ENCODE measurements at regions not wholly inside any gene's neighbourhood (a gene's known extent, or its start where the extent isn't known, plus 50 kb on each side); places are given as distances from the start of the nearest gene placed in this dataset.
A peak's percentile ranks its signal among the peaks of the same experiment; 100 is the strongest.

DNA sequence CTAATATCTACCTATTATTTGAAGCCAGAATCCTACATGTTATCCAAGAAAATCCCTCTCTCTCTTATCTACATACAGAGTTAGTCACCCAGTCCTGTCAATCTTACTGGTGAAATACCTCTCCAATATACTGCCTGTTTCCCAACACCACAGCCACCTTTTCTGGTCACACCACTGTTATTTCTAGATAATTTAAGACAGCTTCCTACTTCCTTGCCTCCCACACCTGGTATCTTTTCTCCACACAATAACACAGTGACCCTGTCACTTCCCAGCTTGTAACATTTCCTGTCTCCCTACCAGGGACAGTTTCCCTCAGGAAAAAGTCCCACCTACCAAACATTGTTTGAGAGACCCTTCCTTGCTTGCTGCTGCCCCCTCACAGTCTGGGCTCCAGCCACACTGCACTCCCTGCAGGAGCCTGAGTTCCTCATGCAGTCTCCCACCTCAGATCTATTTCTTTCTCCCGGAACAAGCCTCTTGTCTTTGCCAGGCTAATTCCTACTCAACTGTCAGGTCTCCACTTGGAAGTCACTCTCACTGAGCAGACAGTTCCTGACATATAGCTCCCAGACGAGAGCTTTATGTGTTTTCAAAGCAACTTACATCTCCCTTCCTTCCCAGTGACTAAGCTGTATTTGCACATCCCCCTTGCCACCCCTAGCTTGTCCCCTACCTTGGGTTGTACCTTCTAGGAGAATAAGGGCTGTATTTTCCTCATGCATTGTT lies 73.6 kb upstream of the QRFPR start:
- Mint-ChIP-seq H3K4me1 (peaks cover 15% of the 10 kb centered on the region), H3K9me3 (no peaks in the 10 kb centered on the region), H3K4me3 (no peak overlapping the region), H3K36me3 (no peaks in the 10 kb centered on the region), H3K27me3 (ENCODE audit: low read depth) (no peaks in the 10 kb centered on the region), H3K27ac (peak overlapping the region; percentile 54)
- DNase-seq (ENCODE audit: low spot score) = peak; percentile 13
- ATAC-seq = peak; percentile 93
- CTCF ChIA-PET = interaction anchor here (0.7 to 2.9 kb wide), 4 partner anchors 8 to 84 kb away, joined by 3 to 14 read pairs (median 6); no protein-coding TSS in a partner anchor
- no peak for TF ChIP-seq PREB (CRISPR knock-in tag; IDR thresholded peaks at IDR 0.05; ENCODE audit: borderline replicate concordance)
- no peak for TF ChIP-seq KAT7 (CRISPR knock-in tag; IDR thresholded peaks at IDR 0.05; ENCODE audit: borderline replicate concordance)
- no peak for TF ChIP-seq MXD4 (CRISPR knock-in tag; IDR thresholded peaks at IDR 0.05; ENCODE audit: borderline replicate concordance)
- TF ChIP-seq ZSCAN18 (CRISPR knock-in tag; IDR thresholded peaks at IDR 0.05) = no peak
- TF ChIP-seq NR2C2 (CRISPR knock-in tag; IDR thresholded peaks at IDR 0.05) = no peak
- no peak for TF ChIP-seq GRHL2 (CRISPR knock-in tag; IDR thresholded peaks at IDR 0.05; ENCODE audit: insufficient replicate concordance, severe bottlenecking)
- TF ChIP-seq ZNF396 (CRISPR knock-in tag; IDR thresholded peaks at IDR 0.05; ENCODE audit: borderline replicate concordance) = no peak
- no peak for TF ChIP-seq GABPB1 (CRISPR knock-in tag; IDR thresholded peaks at IDR 0.05)
- TF ChIP-seq, protein P1, sequence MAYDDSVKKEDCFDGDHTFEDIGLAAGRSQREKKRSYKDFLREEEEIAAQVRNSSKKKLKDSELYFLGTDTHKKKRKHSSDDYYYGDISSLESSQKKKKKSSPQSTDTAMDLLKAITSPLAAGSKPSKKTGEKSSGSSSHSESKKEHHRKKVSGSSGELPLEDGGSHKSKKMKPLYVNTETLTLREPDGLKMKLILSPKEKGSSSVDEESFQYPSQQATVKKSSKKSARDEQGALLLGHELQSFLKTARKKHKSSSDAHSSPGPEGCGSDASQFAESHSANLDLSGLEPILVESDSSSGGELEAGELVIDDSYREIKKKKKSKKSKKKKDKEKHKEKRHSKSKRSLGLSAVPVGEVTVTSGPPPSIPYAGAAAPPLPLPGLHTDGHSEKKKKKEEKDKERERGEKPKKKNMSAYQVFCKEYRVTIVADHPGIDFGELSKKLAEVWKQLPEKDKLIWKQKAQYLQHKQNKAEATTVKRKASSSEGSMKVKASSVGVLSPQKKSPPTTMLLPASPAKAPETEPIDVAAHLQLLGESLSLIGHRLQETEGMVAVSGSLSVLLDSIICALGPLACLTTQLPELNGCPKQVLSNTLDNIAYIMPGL (CRISPR knock-in tag; IDR thresholded peaks at IDR 0.05) = no peak
- TF ChIP-seq FOXK1 (CRISPR knock-in tag; IDR thresholded peaks at IDR 0.05) = no peak
- TF ChIP-seq E2F1 (CRISPR knock-in tag; IDR thresholded peaks at IDR 0.05) = no peak
- TF ChIP-seq, protein P2, sequence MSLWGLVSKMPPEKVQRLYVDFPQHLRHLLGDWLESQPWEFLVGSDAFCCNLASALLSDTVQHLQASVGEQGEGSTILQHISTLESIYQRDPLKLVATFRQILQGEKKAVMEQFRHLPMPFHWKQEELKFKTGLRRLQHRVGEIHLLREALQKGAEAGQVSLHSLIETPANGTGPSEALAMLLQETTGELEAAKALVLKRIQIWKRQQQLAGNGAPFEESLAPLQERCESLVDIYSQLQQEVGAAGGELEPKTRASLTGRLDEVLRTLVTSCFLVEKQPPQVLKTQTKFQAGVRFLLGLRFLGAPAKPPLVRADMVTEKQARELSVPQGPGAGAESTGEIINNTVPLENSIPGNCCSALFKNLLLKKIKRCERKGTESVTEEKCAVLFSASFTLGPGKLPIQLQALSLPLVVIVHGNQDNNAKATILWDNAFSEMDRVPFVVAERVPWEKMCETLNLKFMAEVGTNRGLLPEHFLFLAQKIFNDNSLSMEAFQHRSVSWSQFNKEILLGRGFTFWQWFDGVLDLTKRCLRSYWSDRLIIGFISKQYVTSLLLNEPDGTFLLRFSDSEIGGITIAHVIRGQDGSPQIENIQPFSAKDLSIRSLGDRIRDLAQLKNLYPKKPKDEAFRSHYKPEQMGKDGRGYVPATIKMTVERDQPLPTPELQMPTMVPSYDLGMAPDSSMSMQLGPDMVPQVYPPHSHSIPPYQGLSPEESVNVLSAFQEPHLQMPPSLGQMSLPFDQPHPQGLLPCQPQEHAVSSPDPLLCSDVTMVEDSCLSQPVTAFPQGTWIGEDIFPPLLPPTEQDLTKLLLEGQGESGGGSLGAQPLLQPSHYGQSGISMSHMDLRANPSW (CRISPR knock-in tag; conservative IDR thresholded peaks at IDR 0.05; ENCODE audit: low read depth) = no peak
- no peak for TF ChIP-seq NFYB (CRISPR knock-in tag; conservative IDR thresholded peaks at IDR 0.05; ENCODE audit: low read depth)
- POLR2A ChIA-PET = no interaction called here

GRCh38 chr4:121451310-121451709 lies 70.5 kb upstream of the QRFPR start:
- H3K9me3 Mint-ChIP-seq = no peaks in the 10 kb centered on the region
- H3K27me3 Mint-ChIP-seq (ENCODE audit: low read depth) = no peaks in the 10 kb centered on the region
- TF ChIP-seq SMAD4 (CRISPR knock-in tag; IDR thresholded peaks at IDR 0.05) = no peak
- TF ChIP-seq ZNF121 (CRISPR knock-in tag; IDR thresholded peaks at IDR 0.05) = no peak
- TF ChIP-seq MXD4 (CRISPR knock-in tag; IDR thresholded peaks at IDR 0.05; ENCODE audit: borderline replicate concordance) = no peak
- TF ChIP-seq, protein P3, sequence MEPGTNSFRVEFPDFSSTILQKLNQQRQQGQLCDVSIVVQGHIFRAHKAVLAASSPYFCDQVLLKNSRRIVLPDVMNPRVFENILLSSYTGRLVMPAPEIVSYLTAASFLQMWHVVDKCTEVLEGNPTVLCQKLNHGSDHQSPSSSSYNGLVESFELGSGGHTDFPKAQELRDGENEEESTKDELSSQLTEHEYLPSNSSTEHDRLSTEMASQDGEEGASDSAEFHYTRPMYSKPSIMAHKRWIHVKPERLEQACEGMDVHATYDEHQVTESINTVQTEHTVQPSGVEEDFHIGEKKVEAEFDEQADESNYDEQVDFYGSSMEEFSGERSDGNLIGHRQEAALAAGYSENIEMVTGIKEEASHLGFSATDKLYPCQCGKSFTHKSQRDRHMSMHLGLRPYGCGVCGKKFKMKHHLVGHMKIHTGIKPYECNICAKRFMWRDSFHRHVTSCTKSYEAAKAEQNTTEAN (CRISPR knock-in tag; IDR thresholded peaks at IDR 0.05) = no peak
- no peak for TF ChIP-seq CTCF (IDR thresholded peaks at IDR 0.05)
- no peak for TF ChIP-seq SP1 (CRISPR knock-in tag; conservative IDR thresholded peaks at IDR 0.05)
- TF ChIP-seq ERG (CRISPR knock-in tag; IDR thresholded peaks at IDR 0.05) = no peak
- H3K4me3 Mint-ChIP-seq = no peak overlapping the region
- no peak for DNase-seq (ENCODE audit: low spot score)
- ChIA-PET CTCF (interaction anchor here (1.0 kb wide), 1 partner anchor 11 kb away, joined by 4 read pairs; no protein-coding TSS in a partner anchor), POLR2A (no interaction called here)
- H3K36me3 Mint-ChIP-seq = no peaks in the 10 kb centered on the region
- peaks cover 15% of the 10 kb centered on the region for H3K4me1 Mint-ChIP-seq
- ATAC-seq = no peak
- no peak overlapping the region for H3K27ac Mint-ChIP-seq

Measured in WTC11 (cell line).